ENCODE measurements at regions not wholly inside any gene's neighbourhood (a gene's known extent, or its start where the extent isn't known, plus 50 kb on each side); places are given as distances from the start of the nearest gene placed in this dataset.

DNA sequence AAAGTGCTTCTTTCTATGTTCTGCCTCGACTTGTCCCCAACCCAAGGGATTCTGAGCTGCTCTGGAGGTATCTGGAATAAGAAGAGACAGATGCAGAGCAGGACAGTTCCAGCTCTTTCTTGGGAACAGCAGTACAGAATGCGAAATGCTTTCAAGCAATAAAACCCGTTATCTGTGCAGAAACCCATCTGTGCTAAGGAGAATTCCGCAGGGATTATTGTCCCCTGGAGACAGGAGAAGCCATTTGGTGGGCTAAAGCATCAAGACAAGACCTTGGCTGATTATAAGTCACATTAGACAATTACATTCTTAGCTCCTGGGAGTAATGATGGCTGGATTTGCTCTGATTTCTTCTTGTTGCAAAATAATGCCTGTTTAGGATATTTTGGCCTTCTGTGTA is 185.4 kb upstream of the GLI2 start:
- TF ChIP-seq EZH2 (IDR thresholded peaks at IDR 0.05; ENCODE audit: borderline replicate concordance, low read length) = no peak
- TF ChIP-seq CTCF (IDR thresholded peaks at IDR 0.05; ENCODE audit: low read length) = no peak
- H2AFZ ChIP-seq (ENCODE audit: low read length) = no peak overlapping the region
- no peak overlapping the region for H3K4me2 ChIP-seq (ENCODE audit: low read length)
- H3K36me3 ChIP-seq (ENCODE audit: insufficient read depth, low read length) = no peaks in the 10 kb centered on the region
- no peaks in the 10 kb centered on the region for H3K79me2 ChIP-seq (ENCODE audit: insufficient read depth, low read length)
- no peak overlapping the region for H3K4me3 ChIP-seq (ENCODE audit: low read depth, low read length, poor library complexity, severe bottlenecking)
- no peaks in the 10 kb centered on the region for H3F3A ChIP-seq (ENCODE audit: insufficient read depth, low read length)
- no peaks in the 10 kb centered on the region for H3K9me3 ChIP-seq (ENCODE audit: low read length)
- H3K9me2 ChIP-seq (ENCODE audit: low read depth, low read length) = no peaks in the 10 kb centered on the region
- H3K27ac ChIP-seq (ENCODE audit: low read depth, low read length, poor library complexity, severe bottlenecking) = no peak overlapping the region
- no peaks in the 10 kb centered on the region for H4K20me1 ChIP-seq (ENCODE audit: insufficient read depth, low read length)
- no peak overlapping the region for H3K9ac ChIP-seq (ENCODE audit: low read length)
- H3K4me1 ChIP-seq (ENCODE audit: insufficient read depth, low read length, severe bottlenecking) = no peaks in the 10 kb centered on the region
- no peaks in the 10 kb centered on the region; the same call in 1 of the 2 replicates for H3K27me3 ChIP-seq (ENCODE audit: insufficient read depth, low read length)

DNA sequence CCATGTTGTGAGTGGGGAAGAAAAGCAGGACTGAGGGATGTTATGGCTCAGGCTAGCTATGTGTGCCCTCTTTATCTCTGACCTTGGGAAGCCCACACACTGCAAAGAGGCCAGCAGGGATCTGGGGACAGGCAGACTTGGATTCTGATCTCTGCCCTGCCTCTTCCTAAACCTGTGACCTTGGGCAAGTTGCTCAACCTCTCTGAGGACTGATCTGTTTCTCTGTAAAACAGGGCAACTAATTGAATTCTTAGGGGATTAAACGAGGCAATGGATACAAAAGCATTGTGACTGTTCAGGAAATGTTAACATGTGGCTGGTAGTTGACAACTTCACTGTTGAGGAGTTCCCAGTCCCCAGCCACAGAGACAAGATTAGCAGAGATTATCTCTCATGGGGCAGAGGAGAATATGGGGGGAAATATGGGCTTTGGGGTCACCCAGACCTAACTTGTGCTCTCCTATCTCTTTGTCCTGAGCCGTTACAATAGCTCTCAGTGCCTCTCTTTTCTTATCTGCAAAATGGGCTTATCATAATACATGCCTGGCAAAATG is 184.7 kb upstream of the GLI2 start:
- H3K4me3 ChIP-seq (ENCODE audit: low read depth, low read length, poor library complexity, severe bottlenecking) = no peak overlapping the region
- no peaks in the 10 kb centered on the region; the same call in 1 of the 2 replicates for H3K27me3 ChIP-seq (ENCODE audit: insufficient read depth, low read length)
- no peak overlapping the region for H2AFZ ChIP-seq (ENCODE audit: low read length)
- H3F3A ChIP-seq (ENCODE audit: insufficient read depth, low read length) = no peaks in the 10 kb centered on the region
- no peaks in the 10 kb centered on the region for H3K4me1 ChIP-seq (ENCODE audit: insufficient read depth, low read length, severe bottlenecking)
- no peaks in the 10 kb centered on the region for H3K79me2 ChIP-seq (ENCODE audit: insufficient read depth, low read length)
- TF ChIP-seq EZH2 (IDR thresholded peaks at IDR 0.05; ENCODE audit: borderline replicate concordance, low read length) (no peak), CTCF (IDR thresholded peaks at IDR 0.05; ENCODE audit: low read length) (no peak)
- no peaks in the 10 kb centered on the region for H3K9me3 ChIP-seq (ENCODE audit: low read length)
- no peaks in the 10 kb centered on the region for H3K9me2 ChIP-seq (ENCODE audit: low read depth, low read length)
- H3K27ac ChIP-seq (ENCODE audit: low read depth, low read length, poor library complexity, severe bottlenecking) = no peak overlapping the region
- no peak overlapping the region for H3K9ac ChIP-seq (ENCODE audit: low read length)
- H3K36me3 ChIP-seq (ENCODE audit: insufficient read depth, low read length) = no peaks in the 10 kb centered on the region
- H3K4me2 ChIP-seq (ENCODE audit: low read length) = no peak overlapping the region
- H4K20me1 ChIP-seq (ENCODE audit: insufficient read depth, low read length) = no peaks in the 10 kb centered on the region

- Histone ChIP-seq H3K4me3 (ENCODE audit: low read depth, low read length, poor library complexity, severe bottlenecking) (no peak overlapping the region), H3K9me2 (ENCODE audit: low read depth, low read length) (no peaks in the 10 kb centered on the region), H3K4me2 (ENCODE audit: low read length) (no peak overlapping the region), H3K79me2 (ENCODE audit: insufficient read depth, low read length) (no peaks in the 10 kb centered on the region), H3K4me1 (ENCODE audit: insufficient read depth, low read length, severe bottlenecking) (no peaks in the 10 kb centered on the region), H3K36me3 (ENCODE audit: insufficient read depth, low read length) (no peaks in the 10 kb centered on the region), H3F3A (ENCODE audit: insufficient read depth, low read length) (no peaks in the 10 kb centered on the region), H4K20me1 (ENCODE audit: insufficient read depth, low read length) (no peaks in the 10 kb centered on the region), H3K9ac (ENCODE audit: low read length) (no peak overlapping the region), H3K27ac (ENCODE audit: low read depth, low read length, poor library complexity, severe bottlenecking) (no peak overlapping the region), H2AFZ (ENCODE audit: low read length) (no peak overlapping the region), H3K27me3 (ENCODE audit: insufficient read depth, low read length) (no peaks in the 10 kb centered on the region; the same call in 1 of the 2 replicates), H3K9me3 (ENCODE audit: low read length) (no peaks in the 10 kb centered on the region)
- TF ChIP-seq EZH2 (IDR thresholded peaks at IDR 0.05; ENCODE audit: borderline replicate concordance, low read length) = no peak
- TF ChIP-seq CTCF (IDR thresholded peaks at IDR 0.05; ENCODE audit: low read length) = no peak
Measured at GRCh38 chr2:120551522-120551921, 184.1 kb upstream of the GLI2 start.

Data from OCI-LY1 (cell line).